ENCODE measurements at regions not wholly inside any gene's neighbourhood (a gene's known extent, or its start where the extent isn't known, plus 50 kb on each side); places are given as distances from the start of the nearest gene placed in this dataset.

GRCh38 chr5:123283031-123283430, 140.2 kb downstream of the CEP120 start (continued):
- TF ChIP-seq NKRF (conservative IDR thresholded peaks at IDR 0.05) (no peak), CHD1 (IDR thresholded peaks at IDR 0.05; ENCODE audit: low read depth, low read length) (no peak)

GRCh38 chr5:123282444-123282843, 140.8 kb downstream of the CEP120 start:
- Histone ChIP-seq H3K79me2 (ENCODE audit: control insufficient read depth, insufficient read depth, low read length) (no peaks in the 10 kb centered on the region), H3K4me3 (no peak overlapping the region), H3K4me2 (ENCODE audit: control insufficient read depth, insufficient read depth) (no peak overlapping the region), H2AFZ (ENCODE audit: control insufficient read depth, low read depth, low read length) (no peak overlapping the region), H3K9ac (ENCODE audit: control insufficient read depth, insufficient read depth, low read length) (no peak overlapping the region), H3K27ac (ENCODE audit: control insufficient read depth, insufficient read depth) (no peak overlapping the region), H3K9me3 (replicated peaks; ENCODE audit: control insufficient read depth, insufficient read depth, low read length) (no peaks in the 10 kb centered on the region), H3K36me3 (ENCODE audit: control insufficient read depth in 2 of 2, insufficient read depth in 2 of 2, low read length in 1 of 2) (no peaks in the 10 kb centered on the region), H3K4me1 (ENCODE audit: control insufficient read depth, insufficient read depth, low read length) (no peaks in the 10 kb centered on the region), H4K20me1 (ENCODE audit: control insufficient read depth, insufficient read depth) (no peaks in the 10 kb centered on the region; the same call in 1 of the 2 replicates), H3K27me3 (replicated peaks in 1 of 2; ENCODE audit: control insufficient read depth in 2 of 2, insufficient read depth in 2 of 2, low read length in 1 of 2) (peaks cover 0 to 2% of the 10 kb centered on the region in 2 experiments; a peak in 2 of 4 replicates)
- ChIA-PET CTCF (no interaction called here), POLR2A (no interaction called here), SMC1A (ENCODE audit: uncharacterized antibody, unreplicated experiment) (no interaction called here), RAD21 (ENCODE audit: unreplicated experiment) (no interaction called here)
- DNase-seq (ENCODE audit: low read depth, low spot score) (no peak), FAIRE-seq (no peak), ATAC-seq (no peak)
- 50% methylated on average over 4 of the region's 4 CpGs for WGBS (ENCODE audit: insufficient coverage, insufficient replicate concordance, low lambda C conversion rate, missing lambda C conversion rate)
- intact Hi-C loops (cut with micrococcal nuclease; ENCODE audit: unreplicated experiment) (no loop called here), in situ Hi-C loops (cut with MboI) (no loop called here)
- BruUV-seq (replicated peaks), result no TSS peak
- TF ChIP-seq SKIL (IDR thresholded peaks at IDR 0.05; ENCODE audit: low read depth, poor library complexity, severe bottlenecking), result no peak
- TF ChIP-seq BACH1 (IDR thresholded peaks at IDR 0.05; ENCODE audit: borderline replicate concordance), result no peak
- no peak for TF ChIP-seq ZNF592 (IDR thresholded peaks at IDR 0.05)
- TF ChIP-seq ZSCAN29 (IDR thresholded peaks at IDR 0.05), result no peak
- no peak for TF ChIP-seq CBX5 (IDR thresholded peaks at IDR 0.05; ENCODE audit: low read depth)
- TF ChIP-seq POU2F2 (IDR thresholded peaks at IDR 0.05; ENCODE audit: borderline replicate concordance, low read depth, low read length), result no peak
- TF ChIP-seq CREM (IDR thresholded peaks at IDR 0.05; ENCODE audit: low read depth), result no peak
- no peak for TF ChIP-seq E2F8 (IDR thresholded peaks at IDR 0.05; ENCODE audit: low read depth, partially characterized antibody)
- TF ChIP-seq SMARCA5 (IDR thresholded peaks at IDR 0.05), result no peak
- no peak for TF ChIP-seq TCF12 (IDR thresholded peaks at IDR 0.05; ENCODE audit: low read depth, low read length)
- TF ChIP-seq NR2C2 (IDR thresholded peaks at IDR 0.05; ENCODE audit: borderline replicate concordance, control insufficient read depth, insufficient read length, low read depth), result no peak

Measured in GM12878 (cell line).